Right kidney (tissue), 1 donor: ENCODE measurements at regions not wholly inside any gene's neighbourhood (a gene's known extent, or its start where the extent isn't known, plus 50 kb on each side); places are given as distances from the start of the nearest gene placed in this dataset.
"Not testable (repeated sequence)": the region's sequence is repeated elsewhere in the genome, so short reads cannot be mapped to it uniquely, and the experiment has no call there.

ENCODE experiments used
- DNase-seq: peaks from one replicate; pipeline ENCODE4 v3.0.0-alpha.2; 2016

DNA sequence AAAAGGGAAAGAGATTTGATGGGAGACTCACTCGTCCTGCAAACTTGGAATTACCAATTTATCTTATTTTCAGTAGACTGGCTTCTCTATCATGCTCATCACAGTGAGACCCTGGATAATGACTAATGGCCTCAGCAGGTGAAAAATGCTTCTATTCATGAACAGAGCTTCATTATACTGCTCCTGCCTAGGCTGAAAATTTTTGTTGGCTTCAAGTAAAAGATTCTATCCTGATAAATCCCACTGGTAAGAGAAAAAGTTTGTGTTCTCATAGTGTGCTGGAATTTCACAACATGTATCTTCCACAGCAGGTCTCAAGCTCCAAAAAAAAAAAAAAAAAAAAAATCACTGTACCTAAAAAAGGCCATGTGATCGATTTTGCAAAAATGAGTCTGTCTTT, 329.3 kb upstream of the FZD8 start:
- DNase-seq: no peak

DNA sequence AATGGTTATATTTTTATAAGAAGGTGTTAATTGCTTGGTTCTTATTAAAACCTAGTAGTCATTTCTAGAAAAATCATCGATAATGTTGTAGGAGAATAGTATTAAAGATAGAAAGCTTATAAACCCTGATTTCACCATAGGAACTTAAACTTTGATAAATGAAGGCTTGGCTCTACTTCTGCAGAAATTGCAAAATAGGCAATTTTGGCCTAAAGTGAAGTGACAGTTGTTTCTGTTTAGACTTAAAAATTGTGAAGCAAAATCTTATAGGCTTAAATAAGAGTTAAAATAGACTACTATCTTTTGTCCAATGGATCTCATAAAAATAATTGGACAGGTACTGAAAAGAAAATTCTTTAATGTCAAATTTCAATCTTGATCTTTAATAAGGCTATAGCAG, 321.6 kb upstream of the FZD8 start:
- no peak for DNase-seq

DNA sequence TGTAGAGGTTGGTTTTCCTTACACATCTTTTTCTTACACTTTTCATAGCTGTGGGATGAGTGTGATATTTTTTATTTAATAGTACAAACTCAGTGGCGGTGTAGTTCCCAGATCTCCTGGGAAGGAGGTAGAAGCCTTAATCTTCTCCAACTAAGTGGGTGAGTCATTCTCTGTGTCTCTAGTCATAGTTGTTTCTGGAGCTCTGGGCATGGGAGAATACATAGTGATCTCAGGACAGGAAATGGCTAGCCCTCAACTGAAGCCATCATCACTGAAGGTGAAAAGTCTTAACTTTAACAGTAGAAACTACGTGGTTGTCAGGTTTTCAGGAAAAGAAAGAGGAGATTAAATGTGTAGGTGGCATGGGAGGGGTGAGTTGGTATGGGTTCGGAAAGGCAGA, 319.4 kb upstream of the FZD8 start:
- no peak for DNase-seq

DNA sequence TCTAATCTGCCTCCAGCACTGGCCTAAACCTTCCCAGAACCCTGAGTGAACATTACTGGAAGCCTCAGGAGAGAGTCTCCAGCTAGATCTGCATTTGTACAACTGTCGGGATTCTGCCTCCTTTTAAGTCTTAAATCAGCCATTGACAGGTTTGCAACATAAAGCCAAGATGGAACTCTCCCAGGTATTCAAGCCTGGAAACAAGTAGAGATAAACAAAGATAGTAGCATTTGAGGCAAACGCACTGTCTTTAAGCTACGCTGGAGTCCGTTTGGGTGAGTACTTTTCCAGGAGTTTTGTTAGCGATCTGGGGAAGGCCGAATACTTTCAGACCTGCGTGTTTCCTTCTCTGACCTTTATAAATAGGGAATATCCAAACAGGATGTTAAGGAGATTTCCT, 317.2 kb upstream of the FZD8 start:
- no peak for DNase-seq

DNA sequence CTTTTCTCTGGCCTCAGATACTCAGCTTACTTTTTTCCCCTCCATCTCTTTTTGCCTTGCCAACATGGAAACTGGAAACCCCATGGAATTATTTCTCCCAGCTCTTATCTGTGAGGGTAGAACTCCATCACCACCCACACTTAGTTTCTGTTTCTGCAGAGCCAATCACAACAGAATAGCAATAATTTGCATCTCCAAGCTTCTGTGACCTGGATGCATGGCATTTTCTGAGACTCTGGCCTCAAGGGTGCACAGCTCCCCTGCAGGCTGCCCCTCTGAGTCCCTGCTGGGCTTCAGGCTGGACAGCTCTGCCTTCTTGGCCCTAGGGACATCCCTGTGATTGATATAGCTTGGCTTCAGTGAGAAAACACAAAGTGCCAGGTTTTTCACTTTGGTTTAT, 316.5 kb upstream of the FZD8 start:
- DNase-seq: not testable (repeated sequence)

DNA sequence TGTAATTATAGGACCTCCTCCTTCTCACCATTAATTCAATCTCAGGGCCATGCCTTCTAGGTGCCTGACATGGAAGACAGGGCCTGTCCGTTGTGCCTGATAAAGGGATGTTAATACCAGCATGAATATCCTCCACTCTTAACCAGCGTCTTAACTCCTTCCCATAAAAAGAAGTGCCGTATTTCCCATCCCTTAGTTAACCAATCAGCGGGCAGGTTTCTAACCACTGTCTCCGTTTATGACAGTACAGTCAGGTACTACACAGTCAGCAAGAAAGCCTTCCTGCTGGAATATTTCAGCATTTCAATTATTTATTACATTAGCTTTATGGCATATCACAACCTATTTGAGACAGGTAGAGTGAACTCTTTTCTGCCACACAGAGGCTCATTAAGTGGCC, 308.6 kb upstream of the FZD8 start:
- no peak for DNase-seq

DNA sequence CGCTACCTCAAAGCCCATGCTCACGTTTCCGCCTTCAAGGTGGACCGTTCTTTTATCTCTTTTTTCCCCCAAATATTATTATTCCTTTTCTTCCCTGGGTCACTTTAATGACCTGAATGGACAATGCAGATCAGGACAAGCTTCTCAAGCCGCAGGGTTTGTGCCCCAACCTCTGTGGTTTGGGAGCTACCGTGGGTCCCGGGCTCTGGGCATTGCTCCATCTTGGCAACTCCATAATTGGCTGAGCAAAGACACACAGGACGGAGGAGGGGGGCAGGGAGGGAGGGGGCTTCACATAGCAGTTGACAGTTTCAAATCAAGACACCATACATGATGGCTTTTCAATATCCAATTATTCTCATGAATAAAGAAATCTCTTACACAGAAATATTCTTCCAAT, 308.1 kb upstream of the FZD8 start:
- no peak for DNase-seq

DNA sequence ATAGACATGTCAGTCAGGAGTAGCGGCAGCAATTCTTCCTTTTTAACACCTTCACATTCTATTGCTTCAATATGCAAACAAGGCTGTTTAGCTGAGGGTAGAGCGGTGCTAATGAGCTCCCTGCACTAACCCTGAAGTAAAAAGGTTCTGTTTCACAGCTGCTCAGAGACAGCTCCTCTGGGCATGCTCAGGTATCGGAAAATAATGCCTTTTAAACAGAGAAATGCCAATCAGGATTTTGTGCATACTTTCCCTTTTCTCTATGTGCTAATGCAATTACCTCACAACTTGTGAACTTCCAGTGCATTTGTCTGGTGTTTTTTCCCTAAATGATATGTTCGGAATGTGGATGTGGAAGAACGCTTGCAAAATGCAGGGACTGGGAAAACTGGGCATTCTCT, 307.7 kb upstream of the FZD8 start:
- DNase-seq: no peak

DNA sequence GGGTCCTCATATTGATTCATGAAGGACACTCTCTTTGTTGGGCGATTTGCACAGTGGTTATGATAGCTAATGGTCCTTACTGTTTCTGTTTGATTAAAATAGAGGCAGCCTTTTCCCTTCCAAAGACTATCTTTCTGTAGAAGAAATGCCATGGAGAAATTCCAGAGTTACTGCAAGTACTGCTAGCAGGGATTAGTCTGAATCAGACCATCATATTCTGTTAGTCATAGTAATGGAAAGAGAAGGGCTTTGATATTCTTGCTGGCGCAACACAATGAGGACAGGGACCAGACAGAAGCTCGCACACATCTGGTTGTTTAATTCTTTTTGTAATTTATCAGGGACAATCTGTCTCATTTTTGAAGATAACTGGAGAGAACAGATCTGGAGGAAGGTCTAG, 304.5 kb upstream of the FZD8 start:
- DNase-seq: no peak

DNA sequence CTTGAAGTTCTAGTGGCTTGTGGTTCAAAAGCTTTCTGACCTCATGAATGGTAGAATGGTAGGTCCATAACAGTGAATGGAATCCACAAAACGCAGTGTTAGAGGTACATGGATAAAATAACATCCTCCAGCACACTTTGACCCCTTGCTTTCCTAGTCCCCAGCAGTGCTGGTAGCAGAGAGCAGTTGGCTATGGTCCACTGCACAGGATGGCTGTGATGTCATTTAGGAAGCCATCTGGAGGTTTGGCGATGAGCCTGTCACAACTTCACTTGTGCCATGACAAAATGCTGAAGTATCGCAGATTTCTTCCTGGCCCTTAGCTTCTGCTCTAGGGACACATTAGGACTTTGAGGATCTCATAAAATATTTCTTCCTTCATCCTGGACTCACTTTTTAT, 300.0 kb upstream of the FZD8 start:
- DNase-seq: no peak

DNA sequence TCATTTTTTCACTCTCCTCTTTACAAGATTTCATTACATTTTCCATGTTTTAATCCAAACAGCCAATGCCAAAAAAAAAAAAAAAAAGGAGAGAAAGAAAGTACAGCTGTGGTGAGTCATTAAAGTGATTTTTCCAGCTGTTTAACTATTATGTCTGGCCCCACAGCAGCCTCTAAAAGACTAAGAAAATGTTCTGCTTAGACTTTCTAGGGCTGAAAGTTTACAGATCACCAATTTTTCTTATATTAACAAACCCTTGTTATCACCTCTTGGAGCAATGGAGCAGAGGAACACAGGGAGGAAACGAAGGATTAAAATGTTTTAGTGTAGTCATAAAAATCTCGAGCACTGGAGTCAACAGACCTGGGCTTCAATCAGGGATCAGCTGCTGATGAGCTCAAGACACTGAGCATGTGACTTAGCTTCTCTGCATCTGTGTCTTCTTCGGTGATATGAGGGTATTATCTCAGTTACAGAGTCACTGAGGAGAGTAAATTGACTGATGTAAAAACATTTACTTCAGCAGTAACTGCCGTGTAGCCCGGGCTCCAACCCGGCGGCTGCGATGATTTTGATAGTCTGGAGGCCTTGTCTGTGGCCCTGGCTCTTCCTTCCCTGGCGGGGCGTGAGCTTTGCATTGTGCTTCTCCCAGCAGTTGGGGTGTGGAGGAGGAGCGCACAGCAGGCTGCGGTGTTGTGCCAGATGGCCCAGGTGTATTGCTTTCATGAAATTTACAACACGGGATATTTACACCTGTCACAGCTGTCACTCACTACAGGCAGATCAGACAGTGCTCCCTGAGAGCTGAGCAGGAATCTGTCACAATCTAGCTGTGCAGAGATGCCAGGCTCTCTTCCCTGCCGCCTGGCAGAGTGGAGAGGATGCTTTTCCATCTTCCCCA, 298.3 kb upstream of the FZD8 start:
- peak; percentile 36 for DNase-seq

DNA sequence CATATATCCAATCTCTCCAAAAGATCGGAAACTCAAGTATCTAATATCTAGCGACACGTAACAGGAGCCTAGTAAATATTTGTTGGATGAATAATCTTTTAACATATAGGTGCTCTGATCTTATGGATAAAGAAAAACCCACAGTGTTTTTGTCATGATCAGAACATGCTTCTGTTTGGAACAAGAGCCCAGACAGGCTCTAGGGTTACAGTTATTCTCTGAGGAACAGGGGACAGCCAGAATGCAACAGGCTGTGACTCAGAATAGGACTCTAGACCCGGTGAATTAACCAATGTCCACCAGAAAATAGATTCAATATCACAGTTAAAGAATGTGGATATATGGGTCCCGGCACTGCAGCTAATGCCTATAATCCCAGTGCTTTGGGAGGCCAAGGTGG, 296.1 kb upstream of the FZD8 start:
- no peak for DNase-seq

DNA sequence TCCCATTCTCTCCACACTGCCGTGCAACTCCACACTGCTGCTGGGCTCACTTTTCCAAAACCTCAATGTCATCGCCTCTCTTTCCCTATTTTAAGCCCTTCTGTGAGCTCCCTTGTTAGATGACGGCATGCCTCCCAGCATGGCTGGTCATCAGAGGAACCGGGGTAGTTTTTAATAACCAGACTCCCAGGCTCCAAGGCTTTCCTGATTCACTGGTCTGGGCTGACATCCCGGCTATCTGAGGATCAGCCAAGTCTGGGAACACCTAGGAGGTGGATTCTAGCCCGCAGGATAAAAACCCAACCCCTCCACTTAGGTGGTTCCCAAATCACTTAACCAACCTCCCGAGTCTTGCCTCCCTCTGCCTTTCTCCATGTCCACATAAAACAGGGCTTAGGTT, 295.4 kb upstream of the FZD8 start:
- DNase-seq: no peak

DNA sequence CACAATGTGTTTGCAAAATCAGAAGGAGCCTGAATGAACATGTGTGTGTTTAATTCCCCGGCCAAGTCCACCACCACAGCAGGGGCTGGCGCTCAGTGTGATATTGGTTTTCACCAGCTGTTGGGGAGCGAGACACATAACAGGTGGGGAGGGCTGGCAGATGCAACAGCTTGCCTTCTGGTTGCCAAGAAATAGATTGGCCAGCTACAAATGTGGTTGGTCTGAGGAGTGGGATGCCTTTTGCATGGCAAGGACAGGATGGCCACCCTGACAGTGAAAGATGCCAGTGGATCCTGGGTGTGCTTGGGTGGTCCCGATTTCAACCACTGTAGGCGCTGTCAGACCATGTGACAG, 292.5 kb upstream of the FZD8 start:
- DNase-seq: no peak

DNA sequence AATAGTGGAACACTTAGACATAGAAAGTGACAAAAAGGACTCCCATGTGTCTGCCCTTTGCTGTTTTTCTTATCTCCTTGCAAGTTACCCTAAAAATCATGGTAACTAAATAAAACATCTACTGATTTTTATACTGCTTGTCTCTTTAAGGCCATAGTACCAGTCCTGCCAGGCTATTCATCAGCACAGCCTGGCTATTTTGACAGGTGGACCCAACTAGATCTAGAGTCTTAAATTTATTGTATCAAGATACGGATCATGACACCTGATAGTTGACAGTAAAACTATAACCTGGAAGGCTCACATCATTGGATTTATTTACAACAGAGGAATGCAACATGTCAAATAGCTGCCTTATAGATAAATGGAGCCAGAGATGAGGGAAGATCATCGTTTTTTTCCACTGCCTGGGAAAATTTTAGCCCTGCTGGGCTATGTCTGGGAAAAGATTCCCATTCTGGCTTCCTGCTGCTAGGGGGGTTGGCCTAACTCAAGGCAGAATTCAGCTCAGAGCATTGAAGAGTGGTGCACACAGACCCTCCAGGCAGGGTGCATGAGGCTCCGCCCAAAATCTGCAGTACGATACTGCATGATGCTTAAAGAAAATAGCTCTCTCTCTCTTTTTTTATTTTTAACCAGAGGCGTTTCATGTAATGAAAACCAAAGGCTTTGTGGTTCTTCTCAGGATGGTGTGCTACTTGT, 292.0 kb upstream of the FZD8 start:
- no peak for DNase-seq

DNA sequence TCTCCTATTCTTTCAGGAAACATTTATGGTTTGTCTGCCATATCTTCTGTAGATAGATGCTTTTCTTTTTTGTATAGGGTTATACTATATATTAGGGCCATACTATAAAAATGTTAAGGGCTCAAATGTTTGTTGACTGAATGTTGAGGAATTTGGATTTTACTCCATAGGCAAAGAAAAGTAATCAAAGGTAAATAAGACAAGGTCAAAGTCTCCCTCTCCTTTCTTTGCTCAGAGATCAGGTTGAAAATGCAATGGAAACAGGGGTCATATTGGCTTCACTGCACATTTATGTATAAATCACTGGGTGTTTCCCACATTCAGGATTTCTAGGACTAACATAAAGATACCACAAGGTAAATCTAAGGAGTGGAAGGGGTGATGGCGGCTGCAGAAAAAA, 291.4 kb upstream of the FZD8 start:
- DNase-seq: no peak

DNA sequence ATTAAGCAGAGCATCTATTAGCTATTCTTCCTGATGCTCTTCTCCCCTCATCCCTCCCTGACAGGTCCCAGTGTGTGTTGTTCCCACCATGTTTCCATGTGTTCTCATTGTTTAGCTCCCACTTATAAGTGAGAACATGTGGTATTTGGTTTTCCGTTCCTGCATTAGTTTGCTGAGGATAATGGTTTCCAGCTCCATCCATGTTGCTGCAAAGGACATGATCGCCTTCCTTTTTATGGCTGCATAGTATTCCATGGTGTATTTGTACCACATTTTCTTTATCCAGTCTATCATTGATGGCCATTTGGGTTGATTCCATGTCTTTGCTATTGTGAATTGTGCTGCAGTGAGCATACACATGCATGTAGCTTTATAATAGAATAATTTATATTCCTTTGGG, 287.9 kb upstream of the FZD8 start:
- not testable (repeated sequence) for DNase-seq

DNA sequence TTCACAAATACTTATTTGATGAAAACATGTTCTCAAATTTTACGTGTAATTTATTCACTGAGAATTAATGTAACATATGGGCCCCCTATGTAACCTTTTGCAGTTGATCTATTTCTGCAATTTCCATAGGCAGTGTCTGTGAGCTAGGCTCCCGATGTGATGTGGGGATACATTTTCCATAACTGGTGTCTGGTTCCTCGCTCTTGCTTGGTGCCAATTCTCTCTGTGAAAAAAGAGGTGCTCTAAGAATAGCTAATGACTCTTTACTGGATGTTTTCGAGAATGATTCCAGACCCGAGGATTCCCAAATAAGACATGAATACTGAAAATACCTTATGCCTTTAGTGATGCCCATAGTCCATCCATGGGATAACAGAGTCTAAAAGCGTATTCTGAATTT, 286.7 kb upstream of the FZD8 start:
- DNase-seq: no peak

DNA sequence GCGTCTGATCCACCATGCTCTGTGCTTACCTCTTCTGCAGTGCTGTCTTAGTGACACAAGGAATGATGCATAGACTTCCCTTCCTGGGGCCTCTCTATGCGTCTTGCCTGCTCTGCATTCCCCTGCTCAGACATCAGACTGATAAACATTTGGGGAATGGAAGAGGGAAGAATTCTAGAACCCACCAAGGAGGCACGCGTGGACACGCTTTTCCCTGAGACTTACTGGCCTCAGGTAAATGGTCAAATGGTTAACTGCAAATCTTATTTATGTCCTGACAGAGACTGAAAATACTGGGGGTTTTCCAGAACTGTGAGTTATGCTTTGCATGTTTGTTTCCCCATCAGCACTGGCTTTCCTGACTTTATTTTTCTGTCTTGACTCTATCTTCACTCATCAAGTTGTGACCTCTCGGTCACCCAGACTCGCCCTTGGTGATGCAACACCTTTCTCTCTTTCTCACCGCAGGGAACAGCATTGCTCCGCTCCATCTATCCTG, 285.9 kb upstream of the FZD8 start:
- DNase-seq: no peak

DNA sequence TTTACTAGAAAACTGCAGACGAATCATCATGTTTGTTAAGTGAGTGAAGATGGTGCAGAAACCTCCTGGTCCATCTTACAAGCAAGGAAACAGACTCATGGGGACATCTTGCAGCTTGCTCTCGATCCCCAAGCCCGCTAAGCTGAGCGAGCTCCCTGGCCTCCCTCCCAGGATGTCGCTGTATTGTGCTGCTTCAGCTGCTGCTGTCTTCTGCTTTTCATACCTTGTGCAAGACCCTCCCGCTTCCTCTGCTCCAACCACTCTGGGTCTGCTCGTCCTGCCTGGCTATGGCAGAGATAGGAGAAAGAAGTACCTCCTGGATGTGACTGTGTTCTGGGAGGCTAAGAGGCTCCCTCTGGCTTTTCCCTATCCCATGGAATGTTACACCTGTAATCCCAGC, 285.2 kb upstream of the FZD8 start:
- no peak for DNase-seq

DNA sequence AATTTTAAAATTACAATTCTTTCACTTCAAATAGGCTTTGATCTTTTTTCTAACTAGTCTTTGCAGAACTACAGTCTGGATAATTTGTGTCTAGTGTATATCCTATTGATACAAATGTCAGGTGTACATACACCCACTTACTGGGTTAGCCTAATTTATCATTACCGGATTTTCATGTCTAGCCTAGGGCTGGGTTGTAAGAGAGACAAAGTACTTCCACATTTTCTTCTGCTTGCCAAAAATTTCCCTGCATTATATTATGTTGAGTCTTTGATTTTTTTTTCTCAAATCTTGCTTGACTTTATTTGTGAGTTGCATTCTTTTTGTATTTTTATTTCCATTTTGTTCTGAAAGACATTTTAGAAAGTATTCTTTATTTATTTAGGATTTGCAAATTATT, 284.8 kb upstream of the FZD8 start:
- no peak for DNase-seq

DNA sequence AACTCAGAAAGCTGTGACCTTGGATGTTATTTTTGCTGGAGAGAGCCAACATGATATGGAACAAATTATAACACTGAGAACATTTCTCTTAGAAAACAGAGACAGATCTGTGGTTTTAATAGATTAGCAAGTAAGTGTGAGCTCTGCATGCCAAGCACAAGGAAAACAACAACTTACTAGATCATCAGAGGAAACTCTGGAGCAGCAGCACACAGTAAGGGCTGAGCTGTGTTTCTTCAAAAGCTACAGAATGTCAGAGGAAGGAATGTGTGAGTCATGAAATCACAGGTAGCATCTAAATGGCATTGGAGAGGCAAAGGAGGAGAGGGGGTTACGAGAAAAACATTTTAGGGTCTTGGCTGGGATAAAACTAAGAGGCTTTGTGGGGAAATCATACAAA, 283.4 kb upstream of the FZD8 start:
- DNase-seq: no peak

DNA sequence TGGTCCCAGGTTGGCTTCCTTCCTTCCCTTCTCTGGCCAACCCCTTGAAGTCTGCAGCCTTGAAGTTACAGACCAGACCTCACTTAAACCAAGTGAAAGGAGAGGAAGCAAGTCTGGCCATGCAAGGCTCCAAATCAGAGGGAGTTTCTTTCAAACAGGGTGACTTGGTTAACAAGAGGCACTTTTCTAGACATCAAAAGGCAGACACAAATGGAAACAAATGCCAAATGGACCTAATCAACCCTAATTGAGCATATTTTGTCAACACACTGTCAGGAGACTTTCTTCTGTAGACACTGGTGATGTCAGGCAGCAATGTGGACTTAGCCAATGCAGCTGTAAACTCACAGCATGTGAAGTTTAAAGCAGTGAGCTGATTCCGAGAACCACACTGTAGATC, 282.7 kb upstream of the FZD8 start:
- no peak for DNase-seq
